Activated B cell treated with CpG ODN at 0.5 μM for 24 hours (primary cell): ENCODE measurements at regions not wholly inside any gene's neighbourhood (a gene's known extent, or its start where the extent isn't known, plus 50 kb on each side); places are given as distances from the start of the nearest gene placed in this dataset.

Experiments
- ATAC-seq: fragments of 200-7000 bp; cut with Tn5 transposase; one replicate; pipeline ENCODE4 v1.10.0; 2021; ENCODE audit warnings: low read depth, mild to moderate bottlenecking, moderate library complexity
- CTCF ChIA-PET: fragments of 350-600 bp; sonication (Branson Sonifier 250); formaldehyde crosslinking; loops from one replicate; lab custom pipeline; 2021; ENCODE audit warnings: antibody characterized with exemption; lab: Charles Lee
- POLR2A ChIA-PET: fragments of 350-600 bp; sonication (Branson Sonifier 250); formaldehyde crosslinking; loops from one replicate; lab custom pipeline; 2021; ENCODE audit warnings: antibody characterized with exemption; lab: Charles Lee
- DNase-seq: peaks from one replicate; pipeline ENCODE4 v3.0.0; 2022
- H3K27ac Mint-ChIP-seq: one replicate; pipeline ENCODE4 v1.8.0; 2020; ENCODE audit warnings: mixed read lengths
- H3K27me3 Mint-ChIP-seq: one replicate; pipeline ENCODE4 v1.8.0; 2021; ENCODE audit warnings: mixed read lengths
- H3K36me3 Mint-ChIP-seq: one replicate; pipeline ENCODE4 v1.8.0; 2021; ENCODE audit warnings: low read depth, mixed read lengths
- H3K4me1 Mint-ChIP-seq: one replicate; pipeline ENCODE4 v1.8.0; 2021; ENCODE audit warnings: mixed read lengths
- H3K4me3 Mint-ChIP-seq: one replicate; pipeline ENCODE4 v1.8.0; 2020; ENCODE audit warnings: mild to moderate bottlenecking, mixed read lengths
- H3K9me3 Mint-ChIP-seq: one replicate; pipeline ENCODE4 v1.8.0; 2020; ENCODE audit warnings: mixed read lengths
- intact Hi-C: fragments of 100-400 bp; cut with micrococcal nuclease; formaldehyde crosslinking; loops from one replicate; pipeline ENCODE4 v1.15.1; 2024
- TF ChIP-seq, protein P1 (sequence below): fragments of 200-600 bp; IDR thresholded peaks from one replicate; pipeline ENCODE4 v1.8.0; 2022; ENCODE audit warnings: antibody characterized with exemption, mild to moderate bottlenecking

DNA sequence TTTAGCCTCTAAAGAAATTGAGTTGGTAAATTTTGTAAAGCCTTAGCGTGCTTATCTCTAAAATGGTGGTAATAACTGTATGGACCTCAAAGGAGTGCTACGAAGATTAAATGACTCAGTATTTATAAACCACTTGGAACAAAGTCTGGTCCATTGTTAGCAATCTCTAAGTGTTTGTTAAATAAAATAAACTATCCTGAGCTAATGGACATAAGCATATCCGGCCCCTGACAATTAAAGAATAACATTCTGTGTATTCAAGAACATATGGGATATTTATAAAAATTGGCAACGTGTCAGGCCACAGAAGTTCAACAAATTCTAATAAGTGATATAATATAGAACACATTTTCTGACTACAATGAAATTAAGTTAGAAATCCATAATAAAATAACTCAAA lies 71.0 kb downstream of the MYEOV start:
- no peaks in the 10 kb centered on the region for H3K36me3 Mint-ChIP-seq
- no peaks in the 10 kb centered on the region for H3K9me3 Mint-ChIP-seq
- intact Hi-C loops: no loop called here
- DNase-seq (no peak), ATAC-seq (no peak)
- H3K27me3 Mint-ChIP-seq: no peaks in the 10 kb centered on the region
- H3K4me3 Mint-ChIP-seq: no peak overlapping the region
- ChIA-PET POLR2A (no interaction called here), CTCF (no interaction called here)
- TF ChIP-seq, protein P1, sequence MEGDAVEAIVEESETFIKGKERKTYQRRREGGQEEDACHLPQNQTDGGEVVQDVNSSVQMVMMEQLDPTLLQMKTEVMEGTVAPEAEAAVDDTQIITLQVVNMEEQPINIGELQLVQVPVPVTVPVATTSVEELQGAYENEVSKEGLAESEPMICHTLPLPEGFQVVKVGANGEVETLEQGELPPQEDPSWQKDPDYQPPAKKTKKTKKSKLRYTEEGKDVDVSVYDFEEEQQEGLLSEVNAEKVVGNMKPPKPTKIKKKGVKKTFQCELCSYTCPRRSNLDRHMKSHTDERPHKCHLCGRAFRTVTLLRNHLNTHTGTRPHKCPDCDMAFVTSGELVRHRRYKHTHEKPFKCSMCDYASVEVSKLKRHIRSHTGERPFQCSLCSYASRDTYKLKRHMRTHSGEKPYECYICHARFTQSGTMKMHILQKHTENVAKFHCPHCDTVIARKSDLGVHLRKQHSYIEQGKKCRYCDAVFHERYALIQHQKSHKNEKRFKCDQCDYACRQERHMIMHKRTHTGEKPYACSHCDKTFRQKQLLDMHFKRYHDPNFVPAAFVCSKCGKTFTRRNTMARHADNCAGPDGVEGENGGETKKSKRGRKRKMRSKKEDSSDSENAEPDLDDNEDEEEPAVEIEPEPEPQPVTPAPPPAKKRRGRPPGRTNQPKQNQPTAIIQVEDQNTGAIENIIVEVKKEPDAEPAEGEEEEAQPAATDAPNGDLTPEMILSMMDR: no peak
- H3K27ac Mint-ChIP-seq: no peak overlapping the region
- no peaks in the 10 kb centered on the region for H3K4me1 Mint-ChIP-seq

DNA sequence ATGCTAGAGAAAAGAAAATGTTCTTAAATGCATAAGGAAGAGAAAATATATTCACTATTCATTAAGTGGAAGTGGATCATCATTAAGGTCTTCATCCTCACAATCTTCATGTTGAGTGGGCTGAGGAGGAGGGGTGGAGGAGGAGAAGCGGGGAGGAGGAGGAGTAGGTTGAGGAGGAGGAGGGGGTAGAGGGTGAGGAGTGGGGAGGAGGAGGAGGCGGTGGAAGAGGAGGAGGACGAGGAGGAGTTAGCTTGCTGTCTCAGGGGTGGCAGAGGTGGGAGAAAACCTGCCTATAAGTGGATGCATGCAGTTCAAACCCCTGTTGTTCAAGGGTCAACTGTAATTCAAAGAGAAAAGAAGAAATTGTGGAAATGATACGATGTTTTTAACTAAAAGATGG lies 71.6 kb downstream of the MYEOV start:
- DNase-seq: no peak
- ATAC-seq: no peak
- Mint-ChIP-seq H3K4me1 (no peaks in the 10 kb centered on the region), H3K9me3 (no peaks in the 10 kb centered on the region), H3K27ac (no peak overlapping the region), H3K4me3 (no peak overlapping the region), H3K27me3 (no peaks in the 10 kb centered on the region), H3K36me3 (no peaks in the 10 kb centered on the region)
- intact Hi-C loops: no loop called here
- CTCF ChIA-PET: no interaction called here
- POLR2A ChIA-PET: no interaction called here
- TF ChIP-seq, protein P1: no peak

DNA sequence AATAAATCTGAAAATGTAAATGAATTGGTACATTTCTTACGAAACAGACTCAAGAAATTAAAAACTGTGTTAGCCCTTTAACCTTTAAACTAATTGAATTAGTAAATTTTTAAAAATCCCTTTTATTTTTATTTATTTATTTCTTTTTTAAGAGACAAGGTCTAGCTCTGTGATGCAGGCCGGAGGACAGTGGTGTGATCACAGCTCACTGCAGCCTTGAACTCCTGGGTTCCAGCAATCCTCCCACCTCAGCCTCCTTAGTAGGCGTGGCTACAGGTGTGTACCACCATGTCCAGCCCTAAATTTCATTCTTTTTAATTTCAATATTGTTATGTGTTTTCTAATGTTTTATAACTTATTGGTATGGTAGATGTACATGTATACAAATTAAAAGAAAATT lies 72.6 kb downstream of the MYEOV start:
- TF ChIP-seq, protein P1: no peak
- no peaks in the 10 kb centered on the region for H3K4me1 Mint-ChIP-seq
- H3K27me3 Mint-ChIP-seq: no peaks in the 10 kb centered on the region
- H3K9me3 Mint-ChIP-seq: no peaks in the 10 kb centered on the region
- CTCF ChIA-PET: no interaction called here
- no peak overlapping the region for H3K4me3 Mint-ChIP-seq
- no peak overlapping the region for H3K27ac Mint-ChIP-seq
- ATAC-seq: no peak
- no peaks in the 10 kb centered on the region for H3K36me3 Mint-ChIP-seq
- intact Hi-C loops: no loop called here
- no peak for DNase-seq
- POLR2A ChIA-PET: no interaction called here

DNA sequence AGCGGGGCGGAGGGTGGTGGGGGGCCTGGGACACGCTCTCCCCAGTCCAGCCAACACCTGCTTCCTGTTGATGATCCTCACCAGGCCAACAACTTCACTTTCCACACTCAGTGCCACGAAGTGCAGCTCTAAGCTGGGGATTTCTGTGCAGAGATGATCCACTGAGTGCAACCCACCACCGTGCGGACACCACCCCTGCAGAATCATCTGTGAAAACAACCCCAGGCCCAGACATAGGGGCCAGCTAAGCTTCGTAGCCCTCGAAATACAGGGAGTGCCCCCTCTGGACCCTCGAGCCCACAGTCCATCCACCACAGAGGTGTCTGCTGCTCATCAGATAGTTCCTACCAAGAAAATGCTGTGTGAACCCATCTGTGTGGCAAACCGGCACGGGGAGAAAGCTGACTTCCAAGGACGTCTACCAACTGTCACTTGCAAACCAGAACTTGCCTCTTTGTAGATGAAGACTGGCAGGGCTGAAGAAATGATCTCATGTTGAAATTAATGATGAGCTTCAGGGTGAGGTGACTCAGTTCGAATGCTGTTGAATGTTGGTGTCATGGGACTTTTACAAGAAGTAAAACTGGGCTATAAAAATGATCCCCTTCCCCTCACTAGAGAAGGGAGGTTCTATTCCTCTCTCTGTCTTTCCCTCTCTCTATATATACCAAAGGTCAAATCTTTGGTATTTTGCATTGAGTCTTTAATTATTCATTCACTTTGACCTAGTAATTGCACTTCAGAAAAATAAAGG lies 73.4 kb downstream of the MYEOV start:
- Mint-ChIP-seq H3K27ac (no peak overlapping the region), H3K4me3 (no peak overlapping the region), H3K27me3 (peaks cover 4% of the 10 kb centered on the region), H3K36me3 (no peaks in the 10 kb centered on the region), H3K4me1 (no peaks in the 10 kb centered on the region), H3K9me3 (no peaks in the 10 kb centered on the region)
- CTCF ChIA-PET: no interaction called here
- ATAC-seq (no peak), DNase-seq (no peak)
- POLR2A ChIA-PET: no interaction called here
- intact Hi-C loops: no loop called here
- TF ChIP-seq, protein P1: no peak

DNA sequence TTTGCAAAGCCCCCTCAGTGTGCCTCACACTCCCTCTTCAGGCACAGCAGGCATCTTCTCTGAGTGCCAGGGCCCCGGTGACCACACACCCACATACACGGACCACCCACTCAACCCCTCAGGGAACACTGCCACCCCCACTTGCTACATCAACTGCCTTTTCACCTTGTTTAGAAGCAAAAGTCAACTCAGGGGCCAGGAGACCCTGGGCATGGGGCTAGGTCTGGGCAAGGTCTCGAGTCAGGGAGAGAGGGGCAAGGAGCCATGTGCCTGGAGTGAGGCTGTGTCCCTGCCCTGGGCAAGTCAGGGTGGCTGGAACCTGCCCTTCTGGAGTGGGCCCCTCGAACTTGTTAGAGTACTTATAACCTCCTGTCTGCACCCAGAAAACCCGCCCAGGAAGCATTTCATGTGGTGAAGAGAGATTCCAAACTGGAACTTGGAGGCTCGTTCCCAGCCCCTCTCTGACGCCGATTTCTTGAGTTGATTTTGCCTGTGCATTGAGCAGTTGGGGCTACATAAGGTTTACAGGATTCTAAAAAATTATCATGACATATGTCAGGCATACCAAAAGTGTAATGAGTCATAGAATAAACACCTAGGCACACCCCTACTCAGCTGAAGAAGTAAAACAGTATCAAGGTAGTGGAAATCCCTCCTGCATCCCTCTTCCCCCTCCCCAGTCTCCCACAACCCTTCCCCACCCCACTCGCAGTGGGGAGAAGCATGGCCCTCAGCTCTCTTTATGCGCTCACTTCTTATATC lies 74.3 kb downstream of the MYEOV start:
- ATAC-seq (no peak), DNase-seq (no peak)
- Mint-ChIP-seq H3K36me3 (no peaks in the 10 kb centered on the region), H3K27me3 (peaks cover 4% of the 10 kb centered on the region), H3K27ac (no peak overlapping the region), H3K9me3 (no peaks in the 10 kb centered on the region), H3K4me1 (no peaks in the 10 kb centered on the region), H3K4me3 (no peak overlapping the region)
- intact Hi-C loops: no loop called here
- TF ChIP-seq, protein P1: no peak
- ChIA-PET POLR2A (no interaction called here), CTCF (no interaction called here)
